Stimulated activated CD8-positive, alpha-beta memory T cell treated with anti-CD3 and anti-CD28 coated beads, Interleukin-7, amount 100 ng/mL, for 4 hours (primary cell): ENCODE measurements at regions not wholly inside any gene's neighbourhood (a gene's known extent, or its start where the extent isn't known, plus 50 kb on each side); places are given as distances from the start of the nearest gene placed in this dataset.
"Not testable (repeated sequence)": the region's sequence is repeated elsewhere in the genome, so short reads cannot be mapped to it uniquely, and the experiment has no call there.

Experiments used
- DNase-seq, 2 donors: peaks; one replicate each; pipeline ENCODE4 v3.0.0-alpha.2; 2020; ENCODE audit warnings: low read depth in 2 of 2

DNA sequence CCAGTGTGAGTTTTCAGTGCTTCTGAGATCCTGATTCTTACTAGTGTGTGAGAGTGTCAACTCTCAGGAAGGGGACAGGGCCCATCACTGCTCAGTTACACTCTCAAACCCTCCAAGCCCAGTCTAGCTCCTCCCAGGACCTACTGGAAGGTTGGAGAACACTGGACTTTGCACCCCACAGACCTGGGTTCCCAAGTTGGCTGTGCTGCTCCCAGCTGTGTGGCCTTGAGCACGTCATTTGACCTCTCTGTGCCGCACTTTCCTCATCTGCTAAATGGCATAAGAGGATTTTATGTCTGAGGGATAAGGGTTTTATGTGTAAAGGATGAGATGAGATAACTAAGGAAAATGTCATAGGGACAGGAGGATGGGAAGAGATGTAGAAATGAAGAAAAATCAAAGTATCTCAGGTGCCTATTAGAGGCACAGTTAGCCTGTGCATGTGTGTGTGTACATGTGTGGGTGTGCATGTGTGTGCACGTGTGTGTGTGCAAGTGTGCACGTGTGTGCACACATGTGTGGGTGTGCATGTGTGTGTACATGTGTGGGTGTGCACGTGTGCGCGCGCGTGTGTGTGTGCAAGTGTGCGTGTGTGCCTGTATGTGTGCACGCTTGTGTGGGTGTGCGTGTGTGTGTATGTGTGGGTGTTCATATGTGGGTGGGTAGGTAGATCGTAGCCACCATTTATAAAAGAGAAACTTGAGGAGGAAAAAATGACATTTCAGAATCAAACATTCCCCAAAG lies 108.0 kb upstream of the GRK3 start:
- DNase-seq, result not testable (repeated sequence)

DNA sequence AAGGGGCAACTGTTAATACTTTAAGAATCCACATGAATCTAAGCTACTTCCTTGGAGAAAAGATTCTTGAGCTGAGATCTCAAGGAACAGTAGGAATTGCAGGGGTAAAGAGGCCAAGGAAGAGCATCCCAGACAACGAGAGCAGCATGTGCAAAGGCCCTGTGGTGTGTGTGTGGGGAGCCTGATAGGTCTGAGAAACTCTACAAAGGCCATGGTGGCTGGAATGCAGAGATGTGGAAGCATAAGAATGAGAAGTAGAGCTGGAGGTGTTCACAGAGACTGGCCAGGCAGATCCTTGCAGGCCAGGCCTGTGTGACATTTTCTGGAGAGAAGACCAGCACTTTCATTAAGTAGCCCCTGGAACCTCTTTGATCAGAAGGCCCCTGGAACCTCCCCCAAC lies 105.8 kb upstream of the GRK3 start:
- not testable (repeated sequence) for DNase-seq

DNA sequence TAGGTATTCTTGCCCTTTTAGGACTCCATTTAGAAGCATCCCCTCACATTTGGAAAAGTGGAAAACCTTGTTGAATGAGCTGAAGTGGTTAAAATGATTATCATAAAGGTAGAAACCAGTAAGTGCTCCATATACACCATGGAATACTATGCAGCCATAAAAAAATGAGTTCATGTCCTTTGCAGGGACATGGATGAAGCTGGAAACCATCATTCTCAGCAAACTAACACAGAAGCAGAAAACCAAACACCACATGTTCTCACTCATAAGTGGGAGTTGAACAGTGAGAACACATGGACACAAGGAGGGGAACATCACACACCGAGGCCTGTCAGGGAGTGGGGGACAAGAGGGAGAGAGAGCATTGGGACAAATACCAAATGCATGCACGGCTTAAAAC lies 103.8 kb upstream of the GRK3 start:
- DNase-seq, result not testable (repeated sequence)

DNA sequence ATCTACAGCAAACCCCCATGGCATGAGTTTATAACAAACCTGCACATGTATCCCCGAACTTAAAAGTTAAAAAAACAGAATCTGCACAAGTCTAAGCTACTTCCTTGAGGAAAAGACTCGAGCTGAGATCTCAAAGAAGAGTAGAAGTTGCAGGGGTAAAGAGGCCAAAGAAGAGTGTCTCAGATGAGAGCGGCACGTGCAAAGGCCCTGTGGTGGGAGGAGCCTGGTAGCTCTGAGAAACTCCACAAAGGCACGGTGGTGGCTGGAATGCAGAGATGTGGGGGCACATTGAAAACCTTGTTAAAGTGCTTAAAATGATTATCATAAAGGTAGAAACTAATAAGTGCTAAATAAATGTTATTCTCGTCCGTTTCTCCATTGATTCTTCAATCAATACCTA lies 103.2 kb upstream of the GRK3 start:
- no peak for DNase-seq

DNA sequence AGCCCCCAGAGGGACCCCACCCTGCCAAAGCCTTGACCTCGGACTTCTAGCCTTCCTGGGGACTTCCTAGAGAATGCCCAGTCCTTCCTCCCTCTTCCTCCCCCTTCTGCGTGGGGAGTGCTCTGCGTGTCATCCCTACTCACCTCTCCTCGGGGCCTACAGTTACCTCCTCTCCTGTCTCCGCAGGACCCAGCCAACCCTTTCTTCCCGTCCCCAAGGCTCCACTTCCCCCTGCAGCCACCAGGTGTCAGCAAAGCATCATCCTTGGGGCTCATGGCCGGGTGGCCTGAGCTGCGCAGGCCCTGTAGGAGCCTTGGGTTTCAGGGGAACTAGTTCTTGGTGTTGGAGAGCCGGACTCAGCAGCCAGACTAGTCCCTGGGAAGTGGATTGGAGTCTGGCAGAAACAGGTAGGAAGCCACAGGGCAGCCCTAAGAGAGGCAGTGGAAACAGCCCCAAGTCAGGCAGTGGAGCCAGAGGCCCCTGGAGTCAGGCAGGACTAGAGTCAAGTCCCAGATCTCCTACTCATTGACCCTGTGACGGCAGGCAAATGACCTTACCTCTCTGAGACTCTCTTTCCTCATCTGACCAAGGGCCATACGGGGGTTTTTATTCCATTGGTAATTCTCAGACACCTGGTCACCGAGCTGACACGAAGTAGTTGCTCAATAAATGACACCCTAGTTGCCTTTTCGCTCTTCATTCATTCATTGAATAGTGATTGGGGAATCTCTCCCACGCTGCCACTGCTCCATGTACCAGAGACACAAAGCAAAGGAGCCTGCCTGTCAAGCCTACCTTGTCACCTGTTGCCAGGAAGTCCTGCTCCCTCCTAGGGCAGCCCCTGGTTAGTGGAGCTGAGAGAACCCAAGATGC lies 101.8 kb upstream of the GRK3 start:
- DNase-seq, result peak; percentile 33 to 43

DNA sequence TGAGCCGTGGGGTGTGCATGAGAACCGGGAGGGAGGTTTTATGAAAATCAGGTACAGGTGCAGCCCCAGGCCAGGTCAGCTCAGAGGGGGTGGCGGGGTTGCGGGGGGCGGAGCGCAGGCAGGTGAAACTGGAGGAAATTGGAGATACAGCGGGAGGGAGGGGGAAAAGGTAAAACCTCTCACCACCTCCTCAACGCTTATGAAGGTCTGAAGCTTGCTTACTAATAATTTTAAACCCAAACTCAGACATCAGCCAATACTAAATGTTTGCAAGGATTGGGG lies 101.2 kb upstream of the GRK3 start:
- not testable (repeated sequence) for DNase-seq

DNA sequence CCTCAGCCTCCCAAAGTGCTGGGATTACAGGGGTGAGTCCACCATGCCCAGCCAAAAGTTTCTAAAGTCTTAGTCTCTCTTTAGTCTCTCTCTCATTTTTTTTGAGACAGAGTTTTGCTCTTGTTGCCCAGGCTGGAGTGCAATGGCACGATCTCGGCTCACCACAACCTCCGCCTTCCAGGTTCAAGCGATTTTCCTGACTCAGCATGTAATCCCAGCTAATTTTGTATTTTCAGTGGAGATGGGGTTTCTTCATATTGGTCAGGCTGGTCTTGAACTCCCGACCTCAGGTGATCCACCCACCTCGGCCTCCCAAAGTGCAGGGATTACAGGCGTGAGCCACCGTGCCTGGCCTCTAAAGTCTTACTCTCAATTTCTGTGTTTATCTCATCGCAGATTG lies 100.1 kb upstream of the GRK3 start:
- not testable (repeated sequence) for DNase-seq

DNA sequence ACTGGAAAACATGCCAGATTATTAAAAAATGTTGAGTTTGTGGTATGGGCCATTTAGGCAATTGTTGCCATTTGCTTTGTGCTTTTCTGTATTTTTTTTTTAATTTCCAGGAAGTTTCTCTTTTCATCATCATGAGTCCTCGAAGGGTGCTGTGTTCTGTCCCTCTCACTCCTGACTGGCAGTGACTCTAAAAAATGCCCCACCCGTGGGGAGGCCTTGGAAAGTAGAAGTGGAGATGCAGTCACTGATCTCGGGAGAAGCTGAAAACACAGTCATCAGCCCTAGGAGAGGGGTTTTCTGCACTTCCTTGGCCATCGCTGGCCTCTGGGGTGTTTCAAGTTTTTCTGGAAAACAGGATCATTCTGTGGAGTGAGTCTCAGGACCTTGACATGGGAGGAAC lies 98.5 kb upstream of the GRK3 start:
- DNase-seq, result no peak

DNA sequence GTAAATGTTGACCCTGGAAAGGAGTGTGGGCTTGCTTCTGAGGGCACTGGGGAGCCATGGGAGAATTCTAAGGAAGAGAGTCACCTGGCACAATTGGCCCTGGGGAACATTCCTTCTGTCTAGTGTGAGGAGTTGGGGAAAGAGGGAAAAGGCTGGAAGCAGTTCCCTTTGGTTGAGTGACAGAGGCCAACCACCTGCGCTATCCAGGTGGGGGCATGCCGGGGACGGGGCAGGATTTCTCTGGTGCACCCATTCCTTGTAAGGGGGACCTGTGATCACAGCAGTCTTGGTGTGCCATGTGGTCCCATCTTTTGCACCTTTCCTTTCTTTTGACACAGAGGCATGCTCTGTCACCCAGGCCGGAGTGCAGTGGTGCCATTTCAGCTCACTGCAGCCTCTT lies 92.1 kb upstream of the GRK3 start:
- DNase-seq, result no peak

DNA sequence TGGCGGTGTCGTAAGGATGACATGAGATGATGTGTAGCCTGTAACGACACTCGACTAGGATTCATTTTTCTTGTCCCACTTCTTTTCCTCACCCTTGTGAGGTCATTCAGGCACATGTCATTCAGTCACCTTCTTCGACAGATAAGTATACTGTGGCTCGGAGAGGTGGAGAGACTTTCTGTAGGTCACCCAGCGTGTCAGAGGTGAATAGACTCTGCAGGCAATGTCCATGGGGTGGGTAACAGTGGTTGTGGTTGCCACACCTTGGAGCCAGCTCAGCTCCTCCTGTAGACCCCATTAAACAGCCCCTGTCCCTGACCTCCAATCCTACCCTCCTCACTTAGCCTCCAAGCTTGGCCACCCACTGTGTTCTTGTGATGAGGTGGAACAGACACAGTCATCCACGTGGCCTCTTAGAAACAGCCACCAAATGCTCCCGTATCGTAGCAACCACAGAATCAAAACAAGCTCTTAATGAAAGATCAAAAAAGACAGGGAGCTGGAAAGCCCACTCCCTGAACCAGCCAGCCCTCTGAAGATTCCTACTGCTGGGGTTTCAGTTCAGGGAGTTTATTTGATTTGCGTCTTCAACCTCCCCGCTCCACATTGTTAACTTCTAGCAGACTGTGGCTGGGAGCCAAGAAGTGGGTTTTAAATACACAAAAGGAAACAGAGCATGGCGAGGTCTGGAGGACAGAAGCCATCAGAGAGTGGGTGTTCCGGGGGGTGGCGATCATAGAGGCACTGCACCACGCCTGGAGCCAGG lies 89.0 kb upstream of the GRK3 start:
- no peak for DNase-seq

DNA sequence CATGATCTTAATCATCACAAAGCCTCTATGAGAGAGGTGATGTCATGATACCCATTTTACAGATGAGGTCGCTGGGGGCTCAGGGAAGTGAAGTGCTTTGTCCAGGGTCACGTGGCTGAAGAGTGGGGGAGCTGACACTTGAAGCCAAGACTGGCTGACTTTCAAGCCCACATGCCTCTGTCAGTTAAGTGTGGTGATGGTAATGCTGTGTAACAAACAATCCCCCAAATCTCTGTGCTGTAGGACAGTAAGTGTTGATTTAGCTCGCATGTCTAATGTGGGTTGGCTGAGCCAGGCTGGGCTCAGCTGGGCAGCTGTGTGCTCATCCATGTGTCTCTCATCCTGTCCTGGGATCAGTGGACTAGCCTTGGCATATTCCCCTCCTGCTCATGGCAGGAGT lies 87.1 kb upstream of the GRK3 start:
- no peak for DNase-seq

DNA sequence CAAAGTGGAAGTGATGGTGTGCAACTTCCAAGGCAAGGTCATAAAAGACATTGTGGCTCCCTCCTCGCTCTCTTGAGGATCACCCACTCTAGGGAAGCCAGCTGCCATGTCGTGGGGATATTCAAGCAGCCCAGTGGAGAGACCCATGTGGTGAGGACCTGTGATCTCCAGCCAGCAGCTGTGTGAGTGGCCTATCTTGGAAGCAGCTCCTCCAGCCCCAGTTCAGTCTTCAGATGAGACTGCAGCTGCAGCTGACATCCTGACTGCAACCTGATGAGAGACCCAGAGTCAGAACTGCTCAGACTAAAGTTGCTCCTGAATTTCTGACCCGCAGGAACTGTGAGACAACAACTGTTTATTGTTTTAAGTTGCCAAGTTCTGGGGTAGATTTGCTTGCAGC lies 86.4 kb upstream of the GRK3 start:
- no peak for DNase-seq

DNA sequence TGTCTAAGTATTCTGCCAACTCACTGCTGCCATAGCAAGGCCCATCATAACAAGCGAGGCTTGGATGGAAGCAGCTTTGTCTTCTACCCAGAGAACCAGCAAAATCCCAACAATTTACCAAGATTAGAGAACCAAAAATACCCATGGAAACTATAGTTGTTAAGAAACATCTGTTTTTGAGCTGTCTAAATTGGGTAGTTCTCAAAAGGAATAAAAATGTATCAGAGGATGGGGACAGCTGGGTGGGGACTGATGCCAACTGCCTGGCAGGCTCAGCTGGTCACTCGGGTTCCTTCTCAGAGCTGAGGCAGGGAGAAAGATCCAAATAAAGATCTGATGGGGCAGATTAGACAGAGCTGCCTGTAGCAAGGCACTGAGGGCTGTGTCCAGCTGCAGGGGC lies 85.9 kb upstream of the GRK3 start:
- no peak for DNase-seq

DNA sequence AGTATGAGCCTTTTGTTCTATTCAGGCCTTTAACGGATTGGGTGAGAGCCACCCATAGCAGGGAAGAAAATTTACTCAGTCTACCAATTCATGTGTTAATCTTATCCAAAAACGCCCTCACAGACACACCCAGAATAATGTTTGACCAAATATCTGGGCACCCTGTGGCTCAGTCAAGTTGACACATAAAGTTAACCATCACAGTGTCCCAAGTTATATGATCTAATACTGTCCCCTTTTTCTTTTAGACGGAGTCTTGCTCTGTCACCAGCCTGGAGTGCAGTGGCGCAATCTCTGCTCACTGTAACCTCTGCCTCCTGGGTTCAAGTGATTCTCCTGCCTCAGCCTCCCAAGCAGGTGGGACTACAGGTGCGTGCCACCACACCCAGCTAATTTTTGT lies 83.6 kb upstream of the GRK3 start:
- not testable (repeated sequence) for DNase-seq

DNA sequence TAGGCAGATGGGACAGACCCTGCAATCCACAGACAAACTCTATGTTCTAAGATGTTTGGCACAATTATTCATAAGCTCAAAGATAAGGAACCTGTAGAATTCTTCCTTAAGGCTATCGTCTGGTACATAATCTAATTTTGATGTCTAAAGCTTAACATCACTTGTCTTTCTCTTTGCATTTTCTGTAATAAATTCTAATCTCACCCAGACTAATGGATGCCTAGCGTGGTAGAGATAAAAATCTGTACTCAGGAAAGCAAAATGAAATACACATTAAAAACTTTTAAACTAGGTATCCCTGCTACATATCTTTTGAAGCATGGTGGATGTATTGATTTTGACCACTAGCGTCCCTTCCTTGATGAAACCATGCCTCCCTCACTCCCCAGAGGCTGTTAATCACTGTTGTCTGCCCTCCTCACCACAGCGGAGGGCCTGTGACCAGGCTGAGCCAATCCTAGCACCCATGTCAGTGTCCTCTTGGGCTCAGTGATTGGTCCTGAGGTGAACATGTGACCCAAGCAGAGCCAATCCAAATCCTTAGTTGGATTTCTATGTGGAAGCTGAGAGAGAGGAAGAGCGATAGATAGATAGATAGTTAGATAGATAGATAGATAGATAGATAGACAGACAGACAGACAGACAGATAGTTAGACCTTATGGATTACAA lies 82.2 kb upstream of the GRK3 start:
- no peak for DNase-seq

DNA sequence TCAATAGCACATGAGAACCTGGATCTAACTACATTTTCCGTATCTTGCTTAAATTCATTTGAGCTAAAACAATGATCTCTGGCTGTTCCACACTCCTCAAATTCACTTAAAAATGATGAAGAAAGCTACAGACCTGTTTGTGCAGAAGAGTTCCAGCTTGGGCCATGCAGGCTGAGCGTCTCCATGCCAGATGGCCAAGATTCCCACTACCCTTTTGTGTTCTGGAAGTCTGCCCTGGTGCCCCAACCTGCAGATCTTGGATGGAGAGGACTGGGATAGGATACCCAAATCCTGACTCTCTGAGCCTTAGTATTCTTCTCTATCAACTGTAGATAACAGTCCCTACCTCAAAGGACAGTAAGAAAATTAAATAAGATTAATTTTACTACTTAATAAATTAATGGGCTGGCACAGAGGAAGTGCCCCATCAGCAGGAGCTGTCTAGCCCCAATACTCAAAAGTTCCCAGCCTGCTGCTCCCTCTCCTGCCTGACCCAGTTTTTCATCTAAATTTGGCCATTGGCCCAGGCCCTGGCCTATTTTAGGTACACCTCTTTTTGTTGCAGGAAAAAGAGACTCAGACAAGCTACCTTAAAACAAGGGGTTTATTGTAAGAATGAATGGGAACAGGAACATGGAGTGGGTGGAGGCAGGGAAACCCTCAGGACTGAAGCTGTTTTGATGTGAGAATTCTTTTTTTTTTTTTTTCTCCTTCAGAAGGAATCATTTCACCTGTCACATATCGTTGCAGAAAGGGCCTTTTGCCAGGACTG lies 81.4 kb upstream of the GRK3 start:
- no peak for DNase-seq

DNA sequence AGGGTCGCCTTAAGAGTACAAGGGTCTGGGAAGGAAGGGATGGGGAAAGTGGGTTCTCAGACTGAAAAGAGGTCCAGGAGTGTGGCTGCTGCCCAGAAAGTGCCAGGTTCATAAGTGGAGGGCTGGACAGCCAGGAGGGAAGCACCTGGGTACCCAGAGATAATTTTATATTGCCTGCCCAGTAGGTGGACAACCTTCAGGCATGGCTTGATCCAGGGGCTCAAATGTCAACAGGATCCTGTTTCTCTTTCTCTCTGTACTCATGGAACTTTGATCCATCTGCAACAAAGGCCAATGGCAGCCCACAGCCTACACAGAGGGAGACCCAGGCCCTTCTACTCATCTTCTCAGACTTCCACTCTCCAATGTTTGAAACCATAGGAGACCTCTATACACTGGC lies 80.5 kb upstream of the GRK3 start:
- DNase-seq, result no peak

DNA sequence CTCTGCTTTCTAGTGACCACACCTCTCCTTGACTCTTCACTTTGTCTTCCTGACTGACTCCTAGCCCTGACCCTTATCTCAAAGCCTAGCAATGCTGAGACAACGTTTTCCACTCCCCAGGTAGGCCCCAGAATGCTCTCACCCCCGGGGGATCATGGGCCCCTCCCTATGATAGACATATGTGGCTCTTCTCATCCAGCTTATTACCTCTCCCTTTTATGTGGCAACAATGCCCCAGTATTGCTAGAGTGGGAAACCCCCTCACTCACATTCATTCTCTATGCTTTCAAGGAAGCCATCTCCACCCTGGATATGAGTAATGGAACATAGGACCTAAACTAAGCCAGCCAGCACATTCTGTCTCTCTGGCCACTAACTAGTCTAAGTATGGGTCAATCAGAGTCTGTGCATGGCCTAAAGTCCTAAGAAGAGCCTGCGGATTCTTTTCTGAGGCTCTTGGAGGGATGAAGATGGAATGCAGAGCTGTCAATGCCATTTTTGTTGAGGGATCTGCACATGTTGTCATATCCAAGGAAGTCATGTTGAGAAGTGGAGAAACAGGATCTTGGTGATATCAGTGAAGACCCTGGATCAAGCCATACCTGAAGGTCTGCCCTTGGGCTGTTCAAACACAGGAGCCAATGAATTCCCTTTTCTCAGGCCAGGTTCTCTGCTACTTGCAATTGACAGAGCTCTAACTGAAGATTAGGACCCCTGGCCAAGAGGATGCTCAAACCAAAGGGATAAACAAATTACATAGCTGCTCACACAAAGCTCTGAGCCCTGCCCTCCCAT lies 79.8 kb upstream of the GRK3 start:
- DNase-seq, result no peak

DNA sequence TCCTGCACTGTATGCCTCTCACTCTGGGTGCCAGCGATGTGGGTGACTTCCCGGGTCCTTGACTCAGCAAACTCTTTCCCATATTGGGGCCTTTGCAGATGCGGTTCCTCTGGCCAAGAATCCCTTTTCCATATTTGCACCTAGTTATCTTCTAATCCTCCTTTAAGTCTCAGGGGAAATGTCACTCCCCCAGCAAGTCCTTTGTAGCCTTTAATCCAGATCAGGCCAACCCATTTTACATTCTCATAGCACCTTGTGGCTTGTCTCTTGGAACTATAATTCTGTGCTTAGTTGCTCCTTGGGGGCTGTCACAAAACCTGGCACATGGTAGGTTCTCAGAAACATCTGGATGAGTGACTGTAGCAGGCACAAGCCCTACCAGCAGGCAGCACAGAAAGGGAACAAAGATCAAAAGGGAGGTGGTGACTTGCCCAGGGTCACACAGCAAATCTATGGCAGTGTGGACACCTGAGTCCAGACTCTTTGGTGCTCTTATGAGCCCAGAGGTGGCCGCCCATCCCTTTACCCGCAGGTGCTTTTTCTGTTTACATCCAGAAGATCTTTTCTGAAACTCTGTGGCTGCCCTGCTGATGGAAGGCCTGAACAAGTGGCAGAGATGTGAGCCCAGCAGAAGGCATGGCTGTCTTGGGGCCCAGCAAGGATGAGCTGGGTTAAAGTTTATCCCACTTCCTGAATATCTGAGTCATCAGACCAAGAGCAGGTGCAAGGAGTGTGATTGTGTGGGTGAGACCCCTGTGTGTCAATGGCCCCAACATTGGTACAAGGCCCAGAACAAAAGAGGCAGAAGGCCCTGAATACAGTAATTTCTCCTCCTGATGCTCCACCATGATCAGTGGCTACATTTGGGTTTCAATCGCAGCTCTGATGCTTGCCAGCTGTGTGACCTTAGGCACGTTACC lies 78.6 kb upstream of the GRK3 start:
- DNase-seq, result no peak
